ENCODE measurements at regions not wholly inside any gene's neighbourhood (a gene's known extent, or its start where the extent isn't known, plus 50 kb on each side); places are given as distances from the start of the nearest gene placed in this dataset.
"Not testable (repeated sequence)": the region's sequence is repeated elsewhere in the genome, so short reads cannot be mapped to it uniquely, and the experiment has no call there.

DNA sequence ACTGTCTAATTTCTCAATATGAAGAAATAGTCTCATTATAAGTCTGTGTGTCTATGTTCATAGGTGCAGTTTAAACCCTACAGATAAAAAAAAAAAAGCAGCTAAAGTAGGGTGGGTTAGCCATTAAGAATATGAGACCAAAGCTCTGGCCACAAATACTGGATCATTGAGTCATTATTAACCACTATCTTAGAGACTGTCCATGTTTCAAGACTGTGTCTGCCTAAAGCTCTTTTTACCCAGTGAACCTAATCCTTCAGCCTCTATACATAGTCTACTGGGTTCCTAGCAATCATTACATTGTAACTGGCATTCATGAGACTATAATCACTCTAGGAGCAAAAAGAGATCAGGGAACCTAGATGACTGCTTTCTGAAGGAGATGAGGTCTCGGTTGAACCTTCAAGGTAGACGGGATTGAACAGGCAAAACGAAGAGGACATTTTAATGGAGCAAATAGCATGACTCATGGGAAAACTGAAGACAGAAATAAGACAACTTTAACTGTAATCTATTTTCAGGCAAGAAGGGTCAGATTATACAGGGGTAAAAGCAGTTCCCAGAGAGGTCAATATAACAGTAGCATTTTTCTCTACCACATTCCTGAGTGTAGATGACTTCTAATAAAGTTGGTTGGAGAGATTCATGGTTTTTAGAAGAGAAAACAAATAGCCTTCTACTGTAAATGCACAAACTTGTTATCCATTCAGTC is 64.0 kb upstream of the FIBIN start:
- H3K36me3 ChIP-seq (ENCODE audit: insufficient read depth, low read length) = no peaks in the 10 kb centered on the region
- H3K4me3 ChIP-seq (ENCODE audit: low read depth, low read length) = no peak overlapping the region
- peaks cover 21% of the 10 kb centered on the region for H3K4me1 ChIP-seq (ENCODE audit: control insufficient read depth, insufficient read depth, low read length, unreplicated experiment)
- no peak overlapping the region for H2AFZ ChIP-seq (ENCODE audit: low read length, unreplicated experiment)
- no peaks in the 10 kb centered on the region for H3K79me2 ChIP-seq (ENCODE audit: control insufficient read depth, insufficient read depth, low read length, unreplicated experiment)
- H3K27me3 ChIP-seq (ENCODE audit: insufficient read depth, low read length) = no peaks in the 10 kb centered on the region
- H3K27ac ChIP-seq (ENCODE audit: low read depth, low read length) = peak overlapping the region; percentile 32; the same call in 1 of the 2 replicates

DNA sequence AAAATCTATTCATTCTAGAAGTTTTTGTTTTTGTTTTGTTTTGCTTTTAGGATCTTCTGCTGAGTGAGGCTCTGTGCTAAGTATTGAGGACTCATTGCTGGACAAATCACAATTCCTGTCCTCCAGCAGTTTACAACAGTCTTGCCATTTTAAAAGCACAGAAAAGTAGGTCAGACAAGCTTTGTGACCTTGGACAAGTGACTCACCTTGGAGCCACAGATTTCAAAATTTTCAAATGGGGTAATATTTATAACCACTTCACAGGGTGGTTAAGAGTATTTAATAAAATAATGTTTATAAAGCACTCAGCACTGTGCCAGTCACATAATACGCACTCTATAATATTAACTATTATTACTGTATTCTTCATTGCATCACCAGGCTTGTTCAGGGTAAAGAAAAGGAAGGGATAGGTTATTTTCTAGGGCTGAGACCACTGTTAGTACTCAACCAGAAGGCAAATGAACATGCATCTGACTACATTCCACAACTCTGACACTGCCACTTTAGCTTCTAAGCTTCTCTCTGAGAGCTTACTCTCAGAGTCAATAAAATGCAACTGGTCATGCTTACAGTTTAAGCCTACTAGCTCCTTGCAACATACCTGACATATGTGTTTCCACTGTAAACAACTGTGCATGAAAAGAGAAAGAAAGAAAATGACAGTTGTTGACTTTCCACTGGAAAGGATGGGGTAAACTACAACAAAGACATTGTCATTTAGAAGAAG is 63.2 kb upstream of the FIBIN start:
- Histone ChIP-seq H3K4me1 (ENCODE audit: control insufficient read depth, insufficient read depth, low read length, unreplicated experiment) (peaks cover 21% of the 10 kb centered on the region), H3K27ac (ENCODE audit: low read depth, low read length) (peak overlapping the region; percentile 32), H3K27me3 (ENCODE audit: insufficient read depth, low read length) (no peaks in the 10 kb centered on the region), H3K79me2 (ENCODE audit: control insufficient read depth, insufficient read depth, low read length, unreplicated experiment) (no peaks in the 10 kb centered on the region), H3K4me3 (ENCODE audit: low read depth, low read length) (no peak overlapping the region), H3K36me3 (ENCODE audit: insufficient read depth, low read length) (no peaks in the 10 kb centered on the region), H2AFZ (ENCODE audit: low read length, unreplicated experiment) (no peak overlapping the region)

DNA sequence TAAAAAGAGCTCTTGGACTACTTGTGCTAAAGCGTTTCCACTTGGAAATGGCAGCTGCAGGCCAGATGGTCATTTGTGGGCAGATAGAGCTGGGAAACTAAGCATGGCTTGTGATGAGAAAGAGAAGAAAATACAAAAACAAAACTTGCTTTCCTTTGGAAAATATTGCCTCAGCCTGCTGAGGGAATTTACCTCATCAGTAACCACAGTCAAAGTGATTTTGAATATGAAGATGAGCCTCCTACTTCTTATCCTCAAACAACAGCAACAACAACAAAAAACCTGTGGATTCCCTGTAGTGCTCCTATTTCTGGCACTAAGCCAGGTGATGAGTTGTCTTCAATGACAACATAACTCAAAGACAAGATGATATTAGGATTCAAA is 62.7 kb upstream of the FIBIN start:
- Histone ChIP-seq H3K4me1 (ENCODE audit: control insufficient read depth, insufficient read depth, low read length, unreplicated experiment) (peaks cover 21% of the 10 kb centered on the region), H3K79me2 (ENCODE audit: control insufficient read depth, insufficient read depth, low read length, unreplicated experiment) (no peaks in the 10 kb centered on the region), H3K27me3 (ENCODE audit: insufficient read depth, low read length) (no peaks in the 10 kb centered on the region), H2AFZ (ENCODE audit: low read length, unreplicated experiment) (no peak overlapping the region), H3K27ac (ENCODE audit: low read depth, low read length) (peak overlapping the region; percentile 32), H3K36me3 (ENCODE audit: insufficient read depth, low read length) (no peaks in the 10 kb centered on the region), H3K4me3 (ENCODE audit: low read depth, low read length) (no peak overlapping the region)

DNA sequence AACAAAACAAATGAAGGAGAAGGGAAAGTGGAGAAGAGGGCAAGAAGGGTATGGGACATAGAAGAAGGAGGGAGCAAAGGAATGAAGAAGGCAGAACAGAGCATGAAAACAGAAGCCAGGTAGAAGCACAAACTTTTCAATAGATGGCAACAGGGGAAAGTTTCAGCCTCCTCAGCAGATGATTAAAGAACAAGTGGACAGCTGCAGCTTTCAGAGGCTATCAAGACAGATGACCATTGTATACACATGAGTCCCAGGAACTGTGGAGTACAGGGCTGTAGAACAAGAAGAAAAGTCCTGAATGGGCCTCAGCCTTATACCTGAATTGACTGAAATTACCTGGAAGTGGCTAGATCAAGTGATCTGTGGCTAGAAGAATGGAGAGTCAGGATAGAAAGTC is 62.0 kb upstream of the FIBIN start:
- Histone ChIP-seq H3K4me3 (ENCODE audit: low read depth, low read length) (no peak overlapping the region), H3K36me3 (ENCODE audit: insufficient read depth, low read length) (no peaks in the 10 kb centered on the region), H3K27me3 (ENCODE audit: insufficient read depth, low read length) (no peaks in the 10 kb centered on the region), H2AFZ (ENCODE audit: low read length, unreplicated experiment) (no peak overlapping the region), H3K79me2 (ENCODE audit: control insufficient read depth, insufficient read depth, low read length, unreplicated experiment) (no peaks in the 10 kb centered on the region), H3K4me1 (ENCODE audit: control insufficient read depth, insufficient read depth, low read length, unreplicated experiment) (peaks cover 21% of the 10 kb centered on the region), H3K27ac (ENCODE audit: low read depth, low read length) (no peak overlapping the region)

DNA sequence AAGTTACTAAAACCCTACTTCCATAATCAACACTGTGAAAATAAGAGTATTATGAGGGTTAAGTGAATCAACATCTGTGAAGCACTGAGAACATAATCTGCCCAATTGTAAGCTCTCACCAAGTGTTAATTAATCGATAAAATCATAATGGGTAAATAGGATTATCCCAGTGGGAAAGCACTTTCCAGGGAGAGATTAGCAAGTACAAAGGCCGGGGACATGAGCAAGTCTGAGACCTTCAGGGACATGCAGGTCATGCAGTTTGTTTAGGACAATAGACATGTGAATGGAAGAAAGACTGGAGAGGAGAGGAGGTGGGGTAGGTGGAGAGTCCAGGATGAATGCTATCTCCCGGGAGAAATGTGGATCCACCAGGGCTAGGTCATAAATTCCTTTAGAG is 57.8 kb upstream of the FIBIN start:
- H3K27ac ChIP-seq (ENCODE audit: low read depth, low read length) = no peak overlapping the region
- H3K4me1 ChIP-seq (ENCODE audit: control insufficient read depth, insufficient read depth, low read length, unreplicated experiment) = peaks cover 8% of the 10 kb centered on the region
- no peaks in the 10 kb centered on the region for H3K27me3 ChIP-seq (ENCODE audit: insufficient read depth, low read length)
- H3K4me3 ChIP-seq (ENCODE audit: low read depth, low read length) = no peak overlapping the region
- H3K36me3 ChIP-seq (ENCODE audit: insufficient read depth, low read length) = no peaks in the 10 kb centered on the region
- no peak overlapping the region for H2AFZ ChIP-seq (ENCODE audit: low read length, unreplicated experiment)
- no peaks in the 10 kb centered on the region for H3K79me2 ChIP-seq (ENCODE audit: control insufficient read depth, insufficient read depth, low read length, unreplicated experiment)

DNA sequence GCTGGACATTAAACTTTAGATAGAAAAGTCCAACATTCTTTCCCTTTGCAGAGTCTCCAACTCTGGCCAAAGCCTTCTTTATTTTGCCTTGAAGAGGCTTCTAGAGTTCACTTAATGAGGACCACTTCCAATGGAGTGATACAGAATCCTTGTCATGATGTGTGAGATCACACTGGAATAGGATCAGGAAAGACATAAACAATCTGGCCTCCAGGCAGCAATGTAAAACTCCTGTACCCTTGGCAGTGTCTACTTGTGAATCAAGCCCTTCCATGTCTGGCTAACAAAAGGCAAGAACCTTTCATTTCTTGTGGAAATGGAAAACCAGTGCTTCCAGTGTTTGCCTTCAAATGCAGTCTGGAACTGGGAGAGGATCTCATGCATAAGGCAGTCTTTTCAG is 56.5 kb upstream of the FIBIN start:
- Histone ChIP-seq H3K27ac (ENCODE audit: low read depth, low read length) (no peak overlapping the region), H3K79me2 (ENCODE audit: control insufficient read depth, insufficient read depth, low read length, unreplicated experiment) (no peaks in the 10 kb centered on the region), H3K4me1 (ENCODE audit: control insufficient read depth, insufficient read depth, low read length, unreplicated experiment) (no peaks in the 10 kb centered on the region), H3K27me3 (ENCODE audit: insufficient read depth, low read length) (no peaks in the 10 kb centered on the region), H2AFZ (ENCODE audit: low read length, unreplicated experiment) (no peak overlapping the region), H3K36me3 (ENCODE audit: insufficient read depth, low read length) (no peaks in the 10 kb centered on the region), H3K4me3 (ENCODE audit: low read depth, low read length) (no peak overlapping the region)

DNA sequence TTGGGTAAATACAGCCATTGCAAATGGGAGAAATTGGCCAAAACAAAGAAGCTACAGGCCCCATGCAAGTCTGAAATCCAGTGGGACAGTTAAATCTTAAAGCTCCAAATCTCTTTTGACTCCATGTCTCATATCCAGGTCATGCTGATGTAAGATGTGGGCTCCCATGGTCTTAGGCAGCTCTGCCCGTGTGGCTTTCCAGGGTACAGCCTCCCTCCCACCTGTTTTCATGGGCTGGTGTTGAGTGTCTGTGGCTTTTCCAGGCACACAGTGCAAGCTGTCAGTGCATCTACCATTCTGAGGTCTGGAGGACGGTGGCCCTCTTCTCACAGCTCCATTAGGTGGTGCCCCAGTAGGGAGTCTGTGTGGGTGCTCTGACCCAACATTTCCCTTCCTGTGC is 53.4 kb upstream of the FIBIN start:
- not testable (repeated sequence) for H3K79me2 ChIP-seq (ENCODE audit: control insufficient read depth, insufficient read depth, low read length, unreplicated experiment); H2AFZ ChIP-seq (ENCODE audit: low read length, unreplicated experiment); H3K36me3 ChIP-seq (ENCODE audit: insufficient read depth, low read length); H3K27me3 ChIP-seq (ENCODE audit: insufficient read depth, low read length); H3K27ac ChIP-seq (ENCODE audit: low read depth, low read length); H3K4me3 ChIP-seq (ENCODE audit: low read depth, low read length)
- H3K4me1 ChIP-seq (ENCODE audit: control insufficient read depth, insufficient read depth, low read length, unreplicated experiment) = peaks cover 11% of the 10 kb centered on the region

DNA sequence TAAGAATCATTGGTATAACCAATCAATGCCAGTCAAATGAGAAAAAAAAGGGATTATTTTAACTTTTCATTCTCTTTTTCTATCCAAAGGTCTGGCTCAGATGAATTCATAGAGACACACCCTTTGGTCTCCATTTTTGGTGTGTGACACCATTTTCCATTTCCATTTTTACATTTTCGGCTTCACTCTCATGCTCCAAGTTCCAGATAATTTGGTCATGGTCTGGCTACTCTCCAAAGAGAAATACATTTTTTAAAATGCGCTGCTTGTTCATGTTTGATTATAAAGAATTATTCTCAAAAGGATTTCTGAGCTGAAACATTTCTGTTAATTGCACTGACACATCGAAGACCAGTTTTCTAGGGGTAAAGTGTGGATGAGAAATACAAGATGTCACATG is 51.6 kb upstream of the FIBIN start:
- H3K79me2 ChIP-seq (ENCODE audit: control insufficient read depth, insufficient read depth, low read length, unreplicated experiment) = no peaks in the 10 kb centered on the region
- no peak overlapping the region for H3K27ac ChIP-seq (ENCODE audit: low read depth, low read length)
- H3K4me3 ChIP-seq (ENCODE audit: low read depth, low read length) = no peak overlapping the region
- H3K36me3 ChIP-seq (ENCODE audit: insufficient read depth, low read length) = no peaks in the 10 kb centered on the region
- no peaks in the 10 kb centered on the region for H3K27me3 ChIP-seq (ENCODE audit: insufficient read depth, low read length)
- no peak overlapping the region for H2AFZ ChIP-seq (ENCODE audit: low read length, unreplicated experiment)
- H3K4me1 ChIP-seq (ENCODE audit: control insufficient read depth, insufficient read depth, low read length, unreplicated experiment) = peaks cover 28% of the 10 kb centered on the region

DNA sequence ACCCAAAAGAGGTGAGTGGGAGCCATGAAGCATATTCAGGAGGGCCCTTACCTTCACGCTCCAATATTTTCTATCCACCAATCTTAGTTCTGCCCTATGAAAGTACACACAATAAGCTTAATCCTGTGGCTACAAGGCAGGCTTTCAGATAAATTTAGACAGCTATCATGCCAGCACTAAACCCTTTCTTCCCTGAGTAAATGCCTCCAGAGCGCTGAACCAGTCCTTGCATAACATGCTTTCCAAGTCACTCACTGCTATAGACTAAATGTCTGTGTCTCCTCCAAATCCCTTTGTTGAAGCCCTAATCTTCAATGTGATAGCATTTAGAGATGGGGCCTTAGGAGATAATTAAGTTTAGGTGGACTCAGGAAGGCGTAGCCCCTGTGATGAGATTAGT is 50.3 kb upstream of the FIBIN start:
- Histone ChIP-seq H3K79me2 (ENCODE audit: control insufficient read depth, insufficient read depth, low read length, unreplicated experiment) (no peaks in the 10 kb centered on the region), H3K4me1 (ENCODE audit: control insufficient read depth, insufficient read depth, low read length, unreplicated experiment) (peaks cover 38% of the 10 kb centered on the region), H3K27ac (ENCODE audit: low read depth, low read length) (no peak overlapping the region), H3K36me3 (ENCODE audit: insufficient read depth, low read length) (no peaks in the 10 kb centered on the region), H3K4me3 (ENCODE audit: low read depth, low read length) (no peak overlapping the region), H3K27me3 (ENCODE audit: insufficient read depth, low read length) (no peaks in the 10 kb centered on the region), H2AFZ (ENCODE audit: low read length, unreplicated experiment) (peak overlapping the region; percentile 37)

Data from ACC112 (cell line).